Astrocyte (in vitro differentiated cells and primary cell): ENCODE measurements at regions not wholly inside any gene's neighbourhood (a gene's known extent, or its start where the extent isn't known, plus 50 kb on each side); places are given as distances from the start of the nearest gene placed in this dataset.

Experiments used
- DNase-seq: peaks from one replicate; pipeline ENCODE4 v3.0.0-alpha.2; 2010; ENCODE audit warnings: low read depth
- FAIRE-seq: peaks from 2 replicates; lab custom pipeline; 2011; peaks lifted over from hg19 to GRCh38; lab: Jason Lieb, UNC
- H2AFZ ChIP-seq: 2 replicates; pipeline ENCODE4 v1.6.0; 2012; ENCODE audit warnings: low read depth, low read length, inconsistent platforms
- H3K27ac ChIP-seq: 2 replicates; pipeline ENCODE4 v1.5.1; 2011; ENCODE audit warnings: low read depth, low read length, inconsistent platforms
- H3K27me3 ChIP-seq: 2 replicates; pipeline ENCODE4 v1.6.0; 2011; ENCODE audit warnings: low read length, inconsistent platforms; ENCODE audit not compliant: insufficient read depth
- H3K36me3 ChIP-seq: 2 replicates; pipeline ENCODE4 v1.5.1; 2011; ENCODE audit warnings: low read length, inconsistent platforms; ENCODE audit not compliant: insufficient read depth
- H3K4me1 ChIP-seq: 2 replicates; pipeline ENCODE4 v1.5.1; 2011; ENCODE audit warnings: low read length, inconsistent platforms; ENCODE audit not compliant: insufficient read depth
- H3K4me2 ChIP-seq: 2 replicates; pipeline ENCODE4 v1.6.0; 2012; ENCODE audit warnings: low read length, inconsistent platforms
- H3K4me3 ChIP-seq: 2 replicates; pipeline ENCODE4 v1.5.1; 2011; ENCODE audit warnings: low read depth, mild to moderate bottlenecking, low read length, inconsistent platforms; ENCODE audit not compliant: insufficient read depth
- H3K79me2 ChIP-seq: 2 replicates; pipeline ENCODE4 v1.6.0; 2012; ENCODE audit warnings: mild to moderate bottlenecking, low read length, inconsistent platforms; ENCODE audit not compliant: insufficient read depth
- H3K9ac ChIP-seq: 2 replicates; pipeline ENCODE4 v1.6.0; 2012; ENCODE audit warnings: mild to moderate bottlenecking, low read length, inconsistent platforms
- H3K9me3 ChIP-seq: 2 replicates; pipeline ENCODE4 v1.5.1; 2012; ENCODE audit warnings: low read depth, mild to moderate bottlenecking, low read length, inconsistent platforms; ENCODE audit not compliant: insufficient read depth
- H4K20me1 ChIP-seq: 2 replicates; pipeline ENCODE4 v1.6.0; 2012; ENCODE audit warnings: low read length, inconsistent platforms; ENCODE audit not compliant: insufficient read depth
- H3K27ac Mint-ChIP-seq: one replicate; pipeline ENCODE4 v1.8.0; 2021; ENCODE audit warnings: mild to moderate bottlenecking, mixed read lengths; ENCODE audit not compliant: unreplicated experiment
- H3K27me3 Mint-ChIP-seq: one replicate; pipeline ENCODE4 v1.8.0; 2021; ENCODE audit warnings: low read depth, mixed read lengths; ENCODE audit not compliant: unreplicated experiment
- H3K36me3 Mint-ChIP-seq: one replicate; pipeline ENCODE4 v1.8.0; 2021; ENCODE audit warnings: low read depth, mixed read lengths; ENCODE audit not compliant: unreplicated experiment
- H3K4me1 Mint-ChIP-seq: one replicate; pipeline ENCODE4 v1.8.0; 2021; ENCODE audit warnings: low read depth, mixed read lengths; ENCODE audit not compliant: unreplicated experiment
- H3K4me3 Mint-ChIP-seq: one replicate; pipeline ENCODE4 v1.8.0; 2021; ENCODE audit warnings: mild to moderate bottlenecking, moderate library complexity, mixed read lengths; ENCODE audit not compliant: unreplicated experiment
- H3K9me3 Mint-ChIP-seq: one replicate; pipeline ENCODE4 v1.8.0; 2021; ENCODE audit warnings: mild to moderate bottlenecking, mixed read lengths; ENCODE audit not compliant: unreplicated experiment
- CTCF ChIP-seq: IDR thresholded peaks from 2 replicates; pipeline ENCODE4 v1.5.1; 2011; ENCODE audit warnings: low read depth, mild to moderate bottlenecking, inconsistent platforms, low read length, moderate library complexity; ENCODE audit not compliant: insufficient read depth
- EZH2 ChIP-seq: IDR thresholded peaks from 2 replicates; pipeline ENCODE4 v1.6.1; 2012; ENCODE audit warnings: mild to moderate bottlenecking, low read length, inconsistent platforms; ENCODE audit not compliant: insufficient read depth

- peak overlapping the region; percentile 45 for H3K4me2 ChIP-seq
- FAIRE-seq (peak; percentile 59), DNase-seq (peak; percentile 76)
- no peak overlapping the region for H2AFZ ChIP-seq
- H3K4me1 ChIP-seq, result peaks cover 4% of the 10 kb centered on the region
- no peak overlapping the region for H3K27ac Mint-ChIP-seq
- no peak overlapping the region for H3K4me3 ChIP-seq
- H3K9me3 ChIP-seq, result no peaks in the 10 kb centered on the region
- H3K27ac ChIP-seq, result peak overlapping the region; percentile 35
- H3K9me3 Mint-ChIP-seq, result no peaks in the 10 kb centered on the region
- TF ChIP-seq EZH2 (no peak), CTCF (no peak)
- no peaks in the 10 kb centered on the region for H3K36me3 ChIP-seq
- no peaks in the 10 kb centered on the region for H4K20me1 ChIP-seq
- H3K4me1 Mint-ChIP-seq, result peaks cover 6% of the 10 kb centered on the region
- H3K4me3 Mint-ChIP-seq, result no peak overlapping the region
- no peaks in the 10 kb centered on the region for H3K27me3 ChIP-seq
- H3K27me3 Mint-ChIP-seq, result no peaks in the 10 kb centered on the region
- H3K79me2 ChIP-seq, result no peaks in the 10 kb centered on the region
- H3K36me3 Mint-ChIP-seq, result no peaks in the 10 kb centered on the region
- no peak overlapping the region for H3K9ac ChIP-seq
Measured at GRCh38 chr12:74337951-74338350, 199.7 kb upstream of the ATXN7L3B start.

DNA sequence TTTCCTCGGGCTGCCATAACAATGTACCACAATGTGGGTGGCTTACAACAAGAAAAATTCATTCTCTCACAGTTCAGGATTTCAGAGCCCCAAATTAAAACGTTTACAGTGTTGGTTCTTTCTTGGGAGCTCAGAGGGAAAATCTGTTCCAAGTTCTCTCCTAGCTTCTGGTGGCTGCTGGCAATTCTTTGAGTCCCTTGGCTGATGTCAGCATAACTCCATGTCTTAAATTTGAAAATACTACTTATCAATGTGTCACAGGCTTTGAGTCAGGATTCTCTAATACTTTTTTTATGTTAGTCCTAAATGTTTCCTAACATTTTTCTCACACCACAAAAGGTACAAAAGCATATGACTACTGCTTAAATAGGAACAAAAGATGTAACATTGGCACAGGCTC, 198.4 kb upstream of the ATXN7L3B start:
- Histone ChIP-seq H3K79me2 (no peaks in the 10 kb centered on the region), H2AFZ (no peak overlapping the region), H4K20me1 (no peaks in the 10 kb centered on the region), H3K27me3 (no peaks in the 10 kb centered on the region), H3K4me2 (no peak overlapping the region), H3K9ac (no peak overlapping the region), H3K36me3 (no peaks in the 10 kb centered on the region), H3K4me3 (no peak overlapping the region), H3K9me3 (no peaks in the 10 kb centered on the region), H3K27ac (no peak overlapping the region), H3K4me1 (peaks cover 4% of the 10 kb centered on the region)
- no peak overlapping the region for H3K27ac Mint-ChIP-seq
- H3K4me3 Mint-ChIP-seq, result no peak overlapping the region
- H3K36me3 Mint-ChIP-seq, result no peaks in the 10 kb centered on the region
- TF ChIP-seq CTCF (no peak), EZH2 (no peak)
- DNase-seq, result peak; percentile 48
- H3K9me3 Mint-ChIP-seq, result no peaks in the 10 kb centered on the region
- peaks cover 6% of the 10 kb centered on the region for H3K4me1 Mint-ChIP-seq
- no peak for FAIRE-seq
- H3K27me3 Mint-ChIP-seq, result no peaks in the 10 kb centered on the region

DNA sequence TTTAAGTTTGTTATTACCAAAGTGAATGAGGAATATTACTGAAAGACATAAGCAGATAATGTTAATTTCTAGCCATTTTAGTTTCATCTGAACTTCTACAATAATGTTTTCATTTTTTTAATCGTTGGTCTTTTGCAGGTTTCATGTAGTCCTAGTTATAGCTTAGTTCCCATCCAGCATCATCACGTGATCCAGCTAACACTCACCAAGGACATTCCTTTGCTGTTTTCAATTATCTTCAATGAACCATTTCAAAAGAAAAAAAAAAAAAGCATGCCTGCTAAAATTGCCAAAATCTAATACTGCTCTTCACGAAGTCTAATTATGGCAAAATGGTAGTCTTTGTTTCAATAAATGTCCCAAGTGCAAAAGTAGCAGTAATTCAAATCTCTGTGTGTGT, 187.7 kb upstream of the ATXN7L3B start:
- Mint-ChIP-seq H3K36me3 (no peaks in the 10 kb centered on the region), H3K4me3 (no peak overlapping the region), H3K9me3 (no peaks in the 10 kb centered on the region), H3K27me3 (no peaks in the 10 kb centered on the region), H3K27ac (no peak overlapping the region), H3K4me1 (no peaks in the 10 kb centered on the region)
- DNase-seq (peak; percentile 24), FAIRE-seq (no peak)
- no peaks in the 10 kb centered on the region for H4K20me1 ChIP-seq
- TF ChIP-seq CTCF (no peak), EZH2 (no peak)
- no peaks in the 10 kb centered on the region for H3K36me3 ChIP-seq
- no peaks in the 10 kb centered on the region for H3K27me3 ChIP-seq
- no peak overlapping the region for H2AFZ ChIP-seq
- H3K9me3 ChIP-seq, result no peaks in the 10 kb centered on the region
- no peak overlapping the region for H3K9ac ChIP-seq
- H3K4me3 ChIP-seq, result no peak overlapping the region
- H3K4me2 ChIP-seq, result no peak overlapping the region
- no peaks in the 10 kb centered on the region for H3K4me1 ChIP-seq
- H3K27ac ChIP-seq, result no peak overlapping the region
- no peaks in the 10 kb centered on the region for H3K79me2 ChIP-seq
